ENCODE measurements at regions not wholly inside any gene's neighbourhood (a gene's known extent, or its start where the extent isn't known, plus 50 kb on each side); places are given as distances from the start of the nearest gene placed in this dataset.
A peak's percentile ranks its signal among the peaks of the same experiment; 100 is the strongest.
"Not testable (repeated sequence)": the region's sequence is repeated elsewhere in the genome, so short reads cannot be mapped to it uniquely, and the experiment has no call there.

GRCh38 chr1:219324171-219324570, 150.5 kb downstream of the LYPLAL1 start:
- H3K9me3 ChIP-seq (ENCODE audit: control insufficient read depth, insufficient read depth, low read depth, low read length): no peaks in the 10 kb centered on the region
- H3K4me2 ChIP-seq (ENCODE audit: extremely low read depth, insufficient read depth, low read length): peak overlapping the region; percentile 20
- peaks cover 17% of the 10 kb centered on the region for H3K4me1 ChIP-seq (ENCODE audit: control insufficient read depth, extremely low read depth, insufficient read depth, low read length)
- no peak overlapping the region for H3K4me3 ChIP-seq (replicated peaks in 1 of 4; ENCODE audit: control extremely low read depth in 1 of 4, insufficient read depth in 1 of 4, low read depth in 3 of 4, low read length in 4 of 4)
- no peak overlapping the region for H2AFZ ChIP-seq (ENCODE audit: low read length)
- no peaks in the 10 kb centered on the region for H3K79me2 ChIP-seq (ENCODE audit: control insufficient read depth, insufficient read depth, low read length)
- no peak overlapping the region for H3K9ac ChIP-seq (ENCODE audit: insufficient read depth, low read length)
- H3K27ac ChIP-seq (ENCODE audit: insufficient read depth, low read length): peak overlapping the region; percentile 58
- no peaks in the 10 kb centered on the region for H3K27me3 ChIP-seq (ENCODE audit: control insufficient read depth, insufficient read depth, low read length)
- no peak for TF ChIP-seq EZH2 (IDR thresholded peaks at IDR 0.05; ENCODE audit: low read length, missing control alignments)
- TF ChIP-seq, protein P1, sequence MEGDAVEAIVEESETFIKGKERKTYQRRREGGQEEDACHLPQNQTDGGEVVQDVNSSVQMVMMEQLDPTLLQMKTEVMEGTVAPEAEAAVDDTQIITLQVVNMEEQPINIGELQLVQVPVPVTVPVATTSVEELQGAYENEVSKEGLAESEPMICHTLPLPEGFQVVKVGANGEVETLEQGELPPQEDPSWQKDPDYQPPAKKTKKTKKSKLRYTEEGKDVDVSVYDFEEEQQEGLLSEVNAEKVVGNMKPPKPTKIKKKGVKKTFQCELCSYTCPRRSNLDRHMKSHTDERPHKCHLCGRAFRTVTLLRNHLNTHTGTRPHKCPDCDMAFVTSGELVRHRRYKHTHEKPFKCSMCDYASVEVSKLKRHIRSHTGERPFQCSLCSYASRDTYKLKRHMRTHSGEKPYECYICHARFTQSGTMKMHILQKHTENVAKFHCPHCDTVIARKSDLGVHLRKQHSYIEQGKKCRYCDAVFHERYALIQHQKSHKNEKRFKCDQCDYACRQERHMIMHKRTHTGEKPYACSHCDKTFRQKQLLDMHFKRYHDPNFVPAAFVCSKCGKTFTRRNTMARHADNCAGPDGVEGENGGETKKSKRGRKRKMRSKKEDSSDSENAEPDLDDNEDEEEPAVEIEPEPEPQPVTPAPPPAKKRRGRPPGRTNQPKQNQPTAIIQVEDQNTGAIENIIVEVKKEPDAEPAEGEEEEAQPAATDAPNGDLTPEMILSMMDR (conservative IDR thresholded peaks at IDR 0.05 in 1 of 2, IDR thresholded peaks at IDR 0.05 in 1 of 2; ENCODE audit: low read depth in 1 of 2, low read length in 2 of 2): no peak
- no peaks in the 10 kb centered on the region for H4K20me1 ChIP-seq (ENCODE audit: control insufficient read depth, extremely low read depth, insufficient read depth, low read length)
- DNase-seq (ENCODE audit: low read depth in 2 of 2): peak in 1 of 2 donors; percentile 7
- no peaks in the 10 kb centered on the region for H3K36me3 ChIP-seq (ENCODE audit: control insufficient read depth, insufficient read depth, low read length)

DNA sequence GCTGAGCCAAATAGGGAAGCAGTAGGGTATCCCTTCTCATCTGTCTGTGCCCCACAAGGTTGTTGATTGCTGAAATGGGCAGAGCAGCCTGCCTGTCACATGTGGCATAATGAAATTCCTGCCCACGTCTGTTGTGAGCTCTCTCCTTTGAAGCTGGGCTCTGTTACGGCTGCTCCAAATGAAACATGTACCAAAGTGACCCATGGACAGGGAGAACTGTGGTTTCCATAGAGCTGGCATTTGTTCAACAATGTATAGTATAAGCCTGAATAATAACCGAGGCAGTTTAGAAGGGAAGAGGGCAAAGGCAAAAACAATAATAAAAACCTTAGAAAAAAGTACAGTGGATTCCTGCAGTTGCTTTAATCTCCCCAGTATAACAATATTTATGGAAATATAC, 149.7 kb downstream of the LYPLAL1 start:
- Histone ChIP-seq H3K36me3 (ENCODE audit: control insufficient read depth, insufficient read depth, low read length) (no peaks in the 10 kb centered on the region), H3K4me3 (replicated peaks in 1 of 4; ENCODE audit: control extremely low read depth in 1 of 4, insufficient read depth in 1 of 4, low read depth in 3 of 4, low read length in 4 of 4) (no peak overlapping the region), H4K20me1 (ENCODE audit: control insufficient read depth, extremely low read depth, insufficient read depth, low read length) (no peaks in the 10 kb centered on the region), H3K27me3 (ENCODE audit: control insufficient read depth, insufficient read depth, low read length) (no peaks in the 10 kb centered on the region), H3K9ac (ENCODE audit: insufficient read depth, low read length) (no peak overlapping the region), H3K4me1 (ENCODE audit: control insufficient read depth, extremely low read depth, insufficient read depth, low read length) (peaks cover 17% of the 10 kb centered on the region), H3K4me2 (ENCODE audit: extremely low read depth, insufficient read depth, low read length) (no peak overlapping the region), H3K9me3 (ENCODE audit: control insufficient read depth, insufficient read depth, low read depth, low read length) (no peaks in the 10 kb centered on the region), H2AFZ (ENCODE audit: low read length) (peak overlapping the region; percentile 22), H3K27ac (ENCODE audit: insufficient read depth, low read length) (no peak overlapping the region), H3K79me2 (ENCODE audit: control insufficient read depth, insufficient read depth, low read length) (no peaks in the 10 kb centered on the region)
- DNase-seq (ENCODE audit: low read depth in 2 of 2): peak; percentile 23 to 71
- TF ChIP-seq, protein P1 (conservative IDR thresholded peaks at IDR 0.05 in 1 of 2, IDR thresholded peaks at IDR 0.05 in 1 of 2; ENCODE audit: low read depth in 1 of 2, low read length in 2 of 2): no peak
- TF ChIP-seq EZH2 (IDR thresholded peaks at IDR 0.05; ENCODE audit: low read length, missing control alignments): no peak

DNA sequence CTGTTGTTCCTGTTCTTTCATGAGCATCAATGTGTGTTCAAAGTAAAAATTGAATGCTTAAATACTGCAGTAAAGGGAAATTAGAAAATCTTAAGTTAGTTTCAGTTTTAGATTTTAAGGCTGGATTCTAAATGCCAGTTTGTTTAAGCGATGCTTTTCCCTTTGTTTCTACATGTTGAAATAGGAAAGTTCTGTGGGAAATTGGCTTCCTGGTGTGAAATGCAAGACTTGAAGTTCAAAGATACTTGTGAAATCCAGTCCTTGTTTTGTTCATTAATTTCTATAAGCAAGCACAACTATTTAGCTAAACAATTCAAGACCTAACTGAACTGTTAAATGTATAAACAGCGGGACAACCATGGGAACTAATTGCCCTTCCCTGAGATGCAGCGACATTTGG, 149.1 kb downstream of the LYPLAL1 start:
- peak in 1 of 2 donors; percentile 40 for DNase-seq (ENCODE audit: low read depth in 2 of 2)
- H3K4me3 ChIP-seq (replicated peaks in 1 of 4; ENCODE audit: control extremely low read depth in 1 of 4, insufficient read depth in 1 of 4, low read depth in 3 of 4, low read length in 4 of 4): no peak overlapping the region
- H3K9me3 ChIP-seq (ENCODE audit: control insufficient read depth, insufficient read depth, low read depth, low read length): no peaks in the 10 kb centered on the region
- TF ChIP-seq, protein P1 (conservative IDR thresholded peaks at IDR 0.05 in 1 of 2, IDR thresholded peaks at IDR 0.05 in 1 of 2; ENCODE audit: low read depth in 1 of 2, low read length in 2 of 2): no peak
- TF ChIP-seq EZH2 (IDR thresholded peaks at IDR 0.05; ENCODE audit: low read length, missing control alignments): no peak
- H3K4me2 ChIP-seq (ENCODE audit: extremely low read depth, insufficient read depth, low read length): no peak overlapping the region
- peaks cover 17% of the 10 kb centered on the region for H3K4me1 ChIP-seq (ENCODE audit: control insufficient read depth, extremely low read depth, insufficient read depth, low read length)
- H3K27ac ChIP-seq (ENCODE audit: insufficient read depth, low read length): no peak overlapping the region
- H3K27me3 ChIP-seq (ENCODE audit: control insufficient read depth, insufficient read depth, low read length): no peaks in the 10 kb centered on the region
- no peak overlapping the region for H2AFZ ChIP-seq (ENCODE audit: low read length)
- H3K9ac ChIP-seq (ENCODE audit: insufficient read depth, low read length): no peak overlapping the region
- no peaks in the 10 kb centered on the region for H4K20me1 ChIP-seq (ENCODE audit: control insufficient read depth, extremely low read depth, insufficient read depth, low read length)
- H3K79me2 ChIP-seq (ENCODE audit: control insufficient read depth, insufficient read depth, low read length): no peaks in the 10 kb centered on the region
- H3K36me3 ChIP-seq (ENCODE audit: control insufficient read depth, insufficient read depth, low read length): no peaks in the 10 kb centered on the region

DNA sequence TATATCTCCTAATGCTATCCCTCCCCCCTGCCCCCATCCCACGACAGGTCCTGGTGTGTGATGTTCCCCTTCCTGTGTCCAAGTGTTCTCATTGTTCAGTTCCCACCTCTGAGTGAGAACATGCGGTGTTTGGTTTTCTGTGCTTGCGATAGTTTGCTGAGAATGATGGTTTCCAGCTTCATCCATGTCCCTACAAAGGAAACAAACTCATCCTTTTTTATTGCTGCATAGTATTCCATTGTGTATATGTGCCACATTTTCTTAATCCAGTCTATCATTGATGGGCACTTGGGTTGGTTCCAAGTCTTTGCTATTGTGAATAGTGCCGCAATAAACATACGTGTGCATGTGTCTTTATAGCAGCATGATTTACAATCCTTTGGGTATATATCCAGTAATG, 146.9 kb downstream of the LYPLAL1 start:
- H3K27ac ChIP-seq (ENCODE audit: insufficient read depth, low read length); H4K20me1 ChIP-seq (ENCODE audit: control insufficient read depth, extremely low read depth, insufficient read depth, low read length); H3K79me2 ChIP-seq (ENCODE audit: control insufficient read depth, insufficient read depth, low read length); DNase-seq (ENCODE audit: low read depth in 2 of 2); H3K9ac ChIP-seq (ENCODE audit: insufficient read depth, low read length); H3K9me3 ChIP-seq (ENCODE audit: control insufficient read depth, insufficient read depth, low read depth, low read length); H3K27me3 ChIP-seq (ENCODE audit: control insufficient read depth, insufficient read depth, low read length); H2AFZ ChIP-seq (ENCODE audit: low read length); H3K4me2 ChIP-seq (ENCODE audit: extremely low read depth, insufficient read depth, low read length); H3K36me3 ChIP-seq (ENCODE audit: control insufficient read depth, insufficient read depth, low read length); H3K4me3 ChIP-seq (replicated peaks in 1 of 4; ENCODE audit: control extremely low read depth in 1 of 4, insufficient read depth in 1 of 4, low read depth in 3 of 4, low read length in 4 of 4): not testable (repeated sequence)
- H3K4me1 ChIP-seq (ENCODE audit: control insufficient read depth, extremely low read depth, insufficient read depth, low read length): peaks cover 16% of the 10 kb centered on the region
